ENCODE measurements at regions not wholly inside any gene's neighbourhood (a gene's known extent, or its start where the extent isn't known, plus 50 kb on each side); places are given as distances from the start of the nearest gene placed in this dataset.

DNA sequence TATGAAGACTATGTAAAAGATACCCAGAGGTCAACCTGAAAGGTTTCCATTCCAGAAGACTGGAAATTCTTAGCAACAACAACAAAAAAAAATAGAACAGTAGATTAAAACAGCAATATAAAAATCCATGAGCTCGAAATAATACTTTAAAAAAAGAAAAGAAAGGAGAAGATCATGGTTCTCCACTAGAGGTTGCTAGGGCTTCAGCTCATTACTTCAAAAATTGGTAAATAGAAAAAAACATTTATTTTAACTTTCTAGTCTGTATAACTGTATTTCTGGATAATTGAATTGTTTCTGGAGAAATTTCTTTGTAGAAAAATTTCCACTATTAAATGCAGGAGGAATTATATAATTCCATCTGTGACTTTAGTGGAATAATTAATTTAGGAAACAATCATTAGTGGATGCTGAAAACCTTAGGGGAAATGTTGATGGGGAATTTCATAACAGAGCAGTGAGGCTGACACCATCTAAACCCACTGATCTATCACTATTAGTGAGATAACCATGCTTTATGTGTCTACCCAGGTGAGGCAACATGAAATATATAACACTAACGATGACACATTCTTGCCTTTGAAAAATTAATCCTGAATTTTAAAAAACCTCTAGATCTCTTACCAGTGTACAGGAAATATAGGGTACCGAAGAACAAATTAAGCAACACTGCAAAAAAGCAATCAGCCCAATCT is 62.5 kb upstream of the SNRK start:
- TF ChIP-seq, protein P1, sequence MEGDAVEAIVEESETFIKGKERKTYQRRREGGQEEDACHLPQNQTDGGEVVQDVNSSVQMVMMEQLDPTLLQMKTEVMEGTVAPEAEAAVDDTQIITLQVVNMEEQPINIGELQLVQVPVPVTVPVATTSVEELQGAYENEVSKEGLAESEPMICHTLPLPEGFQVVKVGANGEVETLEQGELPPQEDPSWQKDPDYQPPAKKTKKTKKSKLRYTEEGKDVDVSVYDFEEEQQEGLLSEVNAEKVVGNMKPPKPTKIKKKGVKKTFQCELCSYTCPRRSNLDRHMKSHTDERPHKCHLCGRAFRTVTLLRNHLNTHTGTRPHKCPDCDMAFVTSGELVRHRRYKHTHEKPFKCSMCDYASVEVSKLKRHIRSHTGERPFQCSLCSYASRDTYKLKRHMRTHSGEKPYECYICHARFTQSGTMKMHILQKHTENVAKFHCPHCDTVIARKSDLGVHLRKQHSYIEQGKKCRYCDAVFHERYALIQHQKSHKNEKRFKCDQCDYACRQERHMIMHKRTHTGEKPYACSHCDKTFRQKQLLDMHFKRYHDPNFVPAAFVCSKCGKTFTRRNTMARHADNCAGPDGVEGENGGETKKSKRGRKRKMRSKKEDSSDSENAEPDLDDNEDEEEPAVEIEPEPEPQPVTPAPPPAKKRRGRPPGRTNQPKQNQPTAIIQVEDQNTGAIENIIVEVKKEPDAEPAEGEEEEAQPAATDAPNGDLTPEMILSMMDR (IDR thresholded peaks at IDR 0.05), result peak in 1 of 3 experiments; percentile 24
- Histone ChIP-seq H3K4me3 (no peak overlapping the region), H3K4me1 (no peaks in the 10 kb centered on the region), H3K36me3 (no peaks in the 10 kb centered on the region), H3K9me3 (peaks cover 0 to 6% of the 10 kb centered on the region in 2 donors), H3K27ac (no peak overlapping the region), H3K27me3 (no peaks in the 10 kb centered on the region)
- DNase-seq (ENCODE audit: low spot score in 2 of 2), result no peak
- intact Hi-C loops (cut with DNase I), result no loop called here

- intact Hi-C loops (cut with DNase I), result no loop called here
- no peaks in the 10 kb centered on the region for H3K36me3 ChIP-seq
- no peaks in the 10 kb centered on the region for H3K27me3 ChIP-seq
- H3K4me3 ChIP-seq, result no peak overlapping the region
- TF ChIP-seq, protein P1 (IDR thresholded peaks at IDR 0.05), result no peak
- no peaks in the 10 kb centered on the region for H3K4me1 ChIP-seq
- H3K9me3 ChIP-seq, result peaks cover 0 to 2% of the 10 kb centered on the region in 2 donors
- no peak overlapping the region for H3K27ac ChIP-seq
- no peak for DNase-seq (ENCODE audit: low spot score in 2 of 2)
Observed at GRCh38 chr3:43222590-43222989, 63.8 kb upstream of the SNRK start.

DNA sequence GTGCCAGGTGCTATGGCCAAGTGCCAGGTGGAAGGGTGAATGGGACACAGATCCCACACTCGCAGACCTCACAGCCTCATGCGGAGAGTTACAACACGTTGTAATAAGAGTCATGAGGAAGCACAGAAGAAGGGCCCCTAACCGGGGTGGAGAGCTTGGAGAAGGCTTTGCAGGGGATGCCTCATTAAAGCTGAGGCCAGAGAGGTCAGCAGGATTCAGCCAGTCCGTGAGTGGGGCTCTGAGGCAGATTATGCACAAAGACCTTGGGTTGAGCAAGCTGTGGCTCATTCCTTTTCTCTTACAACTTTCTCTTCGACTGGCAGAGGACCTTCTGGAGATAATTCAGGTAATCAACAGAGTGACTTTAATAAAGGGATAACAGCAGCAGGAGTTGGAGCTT is 65.3 kb upstream of the SNRK start:
- H3K27ac ChIP-seq, result no peak overlapping the region
- TF ChIP-seq, protein P1 (IDR thresholded peaks at IDR 0.05), result no peak
- H3K9me3 ChIP-seq, result no peaks in the 10 kb centered on the region
- no peak overlapping the region for H3K4me3 ChIP-seq
- H3K36me3 ChIP-seq, result no peaks in the 10 kb centered on the region
- DNase-seq (ENCODE audit: low spot score in 2 of 2), result no peak
- no peaks in the 10 kb centered on the region for H3K27me3 ChIP-seq
- intact Hi-C loops (cut with DNase I), result no loop called here
- no peaks in the 10 kb centered on the region for H3K4me1 ChIP-seq

- H3K36me3 ChIP-seq, result no peaks in the 10 kb centered on the region
- H3K27me3 ChIP-seq, result no peaks in the 10 kb centered on the region
- no peak overlapping the region for H3K4me3 ChIP-seq
- DNase-seq (ENCODE audit: low spot score in 2 of 2), result no peak
- no peaks in the 10 kb centered on the region for H3K9me3 ChIP-seq
- no peaks in the 10 kb centered on the region for H3K4me1 ChIP-seq
- TF ChIP-seq, protein P1 (IDR thresholded peaks at IDR 0.05), result no peak
- intact Hi-C loops (cut with DNase I), result no loop called here
- H3K27ac ChIP-seq, result no peak overlapping the region
Observed at GRCh38 chr3:43219616-43220015, 66.7 kb upstream of the SNRK start.

GRCh38 chr3:43218921-43219320 is 67.4 kb upstream of the SNRK start:
- intact Hi-C loops (cut with DNase I), result no loop called here
- Histone ChIP-seq H3K36me3 (no peaks in the 10 kb centered on the region), H3K27ac (no peak overlapping the region), H3K27me3 (no peaks in the 10 kb centered on the region), H3K4me3 (no peak overlapping the region), H3K9me3 (no peaks in the 10 kb centered on the region), H3K4me1 (no peaks in the 10 kb centered on the region)
- no peak for DNase-seq (ENCODE audit: low spot score in 2 of 2)
- TF ChIP-seq, protein P1 (IDR thresholded peaks at IDR 0.05), result no peak

DNA sequence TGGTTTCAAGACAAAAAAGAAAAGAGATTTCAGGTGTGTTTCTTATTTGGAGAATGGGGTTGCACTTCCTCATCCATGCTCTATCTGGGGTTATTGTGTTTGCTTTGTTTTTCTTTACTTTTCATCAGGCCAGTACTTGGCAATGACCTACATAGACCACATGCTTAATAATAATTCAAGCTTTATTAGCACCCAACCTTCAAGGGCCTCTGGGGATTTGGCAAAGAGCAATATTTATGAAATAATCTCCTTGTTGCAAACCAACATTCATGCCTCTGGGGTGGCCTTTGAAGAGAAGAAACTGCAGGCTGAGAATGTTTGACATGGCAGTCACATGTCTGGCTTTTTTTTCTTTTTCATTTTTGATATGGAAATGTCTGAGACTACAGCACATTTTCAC is 68.2 kb upstream of the SNRK start:
- TF ChIP-seq, protein P1 (IDR thresholded peaks at IDR 0.05), result no peak
- Histone ChIP-seq H3K36me3 (no peaks in the 10 kb centered on the region), H3K27ac (no peak overlapping the region), H3K9me3 (no peaks in the 10 kb centered on the region), H3K4me3 (no peak overlapping the region), H3K27me3 (no peaks in the 10 kb centered on the region), H3K4me1 (no peaks in the 10 kb centered on the region)
- intact Hi-C loops (cut with DNase I), result no loop called here
- DNase-seq (ENCODE audit: low spot score in 2 of 2), result no peak
